ENCODE measurements at regions not wholly inside any gene's neighbourhood (a gene's known extent, or its start where the extent isn't known, plus 50 kb on each side); places are given as distances from the start of the nearest gene placed in this dataset.
"Not testable (repeated sequence)": the region's sequence is repeated elsewhere in the genome, so short reads cannot be mapped to it uniquely, and the experiment has no call there.

GRCh38 chr11:33970984-33971466 is 79.1 kb upstream of the LMO2 start:
- peak; percentile 59 for DNase-seq

GRCh38 chr11:33967451-33967850 is 75.6 kb upstream of the LMO2 start:
- DNase-seq = no peak

- DNase-seq = no peak
Measured at GRCh38 chr11:33965032-33965431, 73.2 kb upstream of the LMO2 start.

GRCh38 chr11:33959855-33960400 is 68.1 kb upstream of the LMO2 start:
- no peak for DNase-seq

- DNase-seq = no peak
Measured at GRCh38 chr11:33957304-33957917, 65.5 kb upstream of the LMO2 start.

- DNase-seq = no peak
Measured at GRCh38 chr11:33956611-33957010, 64.7 kb upstream of the LMO2 start.

- no peak for DNase-seq
Measured at GRCh38 chr11:33953289-33953688, 61.4 kb upstream of the LMO2 start.

GRCh38 chr11:33952805-33953204 is 60.9 kb upstream of the LMO2 start:
- DNase-seq = no peak

GRCh38 chr11:33949252-33949913 is 57.5 kb upstream of the LMO2 start:
- no peak for DNase-seq

GRCh38 chr11:33948494-33948893 is 56.6 kb upstream of the LMO2 start:
- no peak for DNase-seq

- not testable (repeated sequence) for DNase-seq
Measured at GRCh38 chr11:33947918-33948317, 56.0 kb upstream of the LMO2 start.

GRCh38 chr11:33946930-33947329 is 55.1 kb upstream of the LMO2 start:
- no peak for DNase-seq

- DNase-seq = no peak
Measured at GRCh38 chr11:33945481-33946268, 53.8 kb upstream of the LMO2 start.

GRCh38 chr11:33944693-33945424 is 53.0 kb upstream of the LMO2 start:
- no peak for DNase-seq

- no peak for DNase-seq
Measured at GRCh38 chr11:33944345-33944692, 52.4 kb upstream of the LMO2 start.

- DNase-seq = no peak
Measured at GRCh38 chr11:33942954-33943353, 51.1 kb upstream of the LMO2 start.

- DNase-seq = peak; percentile 26
Measured at GRCh38 chr11:33941637-33942160, 49.8 kb upstream of the LMO2 start.
